MCF 10A (cell line): ENCODE measurements at regions not wholly inside any gene's neighbourhood (a gene's known extent, or its start where the extent isn't known, plus 50 kb on each side); places are given as distances from the start of the nearest gene placed in this dataset.

Experiments used
- BruUV-seq: library from RNA; stranded (reverse); fragments of 400-500 nt; replicated peaks from 2 replicates; lab custom pipeline; 2021; lab: Mats Ljungman, UMichigan
- CTCF ChIA-PET: fragments of 300-600 bp; sonication (Branson Sonifier 250); formaldehyde crosslinking; extraction: SDS; loops from one replicate; lab custom pipeline; 2021; ENCODE audit warnings: antibody characterized with exemption, inconsistent platforms; lab: Yijun Ruan, JAX
- POLR2A ChIA-PET: fragments of 300-600, 350-650 bp; sonication (Branson Sonifier 250); formaldehyde crosslinking; extraction: SDS; loops from one replicate; lab custom pipeline; 2020; ENCODE audit warnings: antibody characterized with exemption, inconsistent platforms; lab: Yijun Ruan, JAX
- DNase-seq: peaks from one replicate; pipeline ENCODE4 v3.0.0-alpha.2; 2018; ENCODE audit not compliant: unreplicated experiment
- H3K27ac Mint-ChIP-seq: one replicate; pipeline ENCODE4 v1.8.0; 2022; ENCODE audit warnings: mild to moderate bottlenecking, low read depth, mixed read lengths; ENCODE audit not compliant: unreplicated experiment
- H3K27me3 Mint-ChIP-seq: one replicate; pipeline ENCODE4 v1.8.0; 2022; ENCODE audit warnings: mixed read lengths; ENCODE audit not compliant: insufficient read depth, unreplicated experiment
- H3K36me3 Mint-ChIP-seq: one replicate; pipeline ENCODE4 v1.8.0; 2022; ENCODE audit warnings: mild to moderate bottlenecking, moderate library complexity, mixed read lengths; ENCODE audit not compliant: insufficient read depth, unreplicated experiment
- H3K4me1 Mint-ChIP-seq: one replicate; pipeline ENCODE4 v1.8.0; 2022; ENCODE audit warnings: mixed read lengths; ENCODE audit not compliant: insufficient read depth, unreplicated experiment
- H3K4me3 Mint-ChIP-seq: one replicate; pipeline ENCODE4 v1.8.0; 2022; ENCODE audit warnings: mild to moderate bottlenecking, moderate library complexity, mixed read lengths; ENCODE audit not compliant: unreplicated experiment
- H3K9me3 Mint-ChIP-seq: one replicate; pipeline ENCODE4 v1.8.0; 2022; ENCODE audit warnings: mixed read lengths; ENCODE audit not compliant: unreplicated experiment
- intact Hi-C: fragments of 100-400 bp; cut with micrococcal nuclease; formaldehyde crosslinking; loops from 2 replicates; pipeline ENCODE4 v1.14.1; 2022
- TF ChIP-seq, protein P1 (sequence below): fragments of 200-600 bp; IDR thresholded peaks from one replicate; pipeline ENCODE4 v1.8.0; 2022; ENCODE audit warnings: antibody characterized with exemption, mild to moderate bottlenecking; ENCODE audit not compliant: unreplicated experiment

DNA sequence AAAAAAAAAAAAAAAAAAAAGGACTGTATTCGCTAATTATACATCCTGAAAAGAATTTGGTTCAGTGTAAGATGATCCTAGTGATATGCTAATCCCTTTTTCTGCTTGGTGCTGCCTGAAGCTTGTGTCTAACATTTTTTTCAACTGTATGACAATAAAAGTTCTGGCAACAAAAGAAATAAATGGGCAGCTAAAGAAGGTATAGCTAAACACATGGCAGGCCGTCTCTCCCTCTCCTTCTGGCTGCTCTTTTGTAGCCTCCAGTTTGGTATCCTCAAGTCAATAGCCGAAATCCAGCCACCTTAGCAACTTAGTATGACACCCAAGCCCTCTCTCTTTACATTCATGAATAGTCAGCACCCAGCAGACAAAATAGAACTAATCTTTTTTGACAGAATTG, 198.3 kb upstream of the OTX2 start:
- no peaks in the 10 kb centered on the region for H3K9me3 Mint-ChIP-seq
- intact Hi-C loops: no loop called here
- TF ChIP-seq, protein P1, sequence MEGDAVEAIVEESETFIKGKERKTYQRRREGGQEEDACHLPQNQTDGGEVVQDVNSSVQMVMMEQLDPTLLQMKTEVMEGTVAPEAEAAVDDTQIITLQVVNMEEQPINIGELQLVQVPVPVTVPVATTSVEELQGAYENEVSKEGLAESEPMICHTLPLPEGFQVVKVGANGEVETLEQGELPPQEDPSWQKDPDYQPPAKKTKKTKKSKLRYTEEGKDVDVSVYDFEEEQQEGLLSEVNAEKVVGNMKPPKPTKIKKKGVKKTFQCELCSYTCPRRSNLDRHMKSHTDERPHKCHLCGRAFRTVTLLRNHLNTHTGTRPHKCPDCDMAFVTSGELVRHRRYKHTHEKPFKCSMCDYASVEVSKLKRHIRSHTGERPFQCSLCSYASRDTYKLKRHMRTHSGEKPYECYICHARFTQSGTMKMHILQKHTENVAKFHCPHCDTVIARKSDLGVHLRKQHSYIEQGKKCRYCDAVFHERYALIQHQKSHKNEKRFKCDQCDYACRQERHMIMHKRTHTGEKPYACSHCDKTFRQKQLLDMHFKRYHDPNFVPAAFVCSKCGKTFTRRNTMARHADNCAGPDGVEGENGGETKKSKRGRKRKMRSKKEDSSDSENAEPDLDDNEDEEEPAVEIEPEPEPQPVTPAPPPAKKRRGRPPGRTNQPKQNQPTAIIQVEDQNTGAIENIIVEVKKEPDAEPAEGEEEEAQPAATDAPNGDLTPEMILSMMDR: no peak
- no peak overlapping the region for H3K27ac Mint-ChIP-seq
- CTCF ChIA-PET: no interaction called here
- H3K27me3 Mint-ChIP-seq: peaks cover 60% of the 10 kb centered on the region
- no TSS peak for BruUV-seq
- POLR2A ChIA-PET: no interaction called here
- no peak overlapping the region for H3K4me3 Mint-ChIP-seq
- H3K4me1 Mint-ChIP-seq: no peaks in the 10 kb centered on the region
- no peak for DNase-seq
- H3K36me3 Mint-ChIP-seq: no peaks in the 10 kb centered on the region

DNA sequence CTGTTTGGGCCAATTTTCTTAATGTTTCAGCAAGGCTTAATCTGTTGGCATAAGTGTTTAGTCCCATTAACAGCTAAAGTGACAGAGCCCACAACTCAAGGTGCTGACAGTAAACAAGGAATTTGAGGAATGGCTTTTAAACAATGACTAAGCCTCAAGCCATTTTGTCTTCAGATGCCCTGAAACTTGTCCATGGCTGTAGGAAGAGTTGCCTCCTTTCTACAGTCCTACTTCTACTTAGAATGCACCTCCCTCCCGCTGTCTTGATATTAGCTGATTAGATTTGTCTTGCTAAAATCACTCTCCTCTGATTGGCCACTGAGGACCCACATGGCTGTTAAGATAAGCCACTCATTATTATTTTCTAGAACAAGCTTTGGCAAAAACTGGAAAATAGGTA, 188.4 kb upstream of the OTX2 start:
- TF ChIP-seq, protein P1: no peak
- H3K27ac Mint-ChIP-seq: no peak overlapping the region
- CTCF ChIA-PET: no interaction called here
- H3K36me3 Mint-ChIP-seq: peaks cover 5% of the 10 kb centered on the region
- no peaks in the 10 kb centered on the region for H3K9me3 Mint-ChIP-seq
- POLR2A ChIA-PET: no interaction called here
- BruUV-seq: no TSS peak
- H3K4me1 Mint-ChIP-seq: no peaks in the 10 kb centered on the region
- intact Hi-C loops: no loop called here
- no peak for DNase-seq
- peaks cover 49% of the 10 kb centered on the region for H3K27me3 Mint-ChIP-seq
- no peak overlapping the region for H3K4me3 Mint-ChIP-seq

DNA sequence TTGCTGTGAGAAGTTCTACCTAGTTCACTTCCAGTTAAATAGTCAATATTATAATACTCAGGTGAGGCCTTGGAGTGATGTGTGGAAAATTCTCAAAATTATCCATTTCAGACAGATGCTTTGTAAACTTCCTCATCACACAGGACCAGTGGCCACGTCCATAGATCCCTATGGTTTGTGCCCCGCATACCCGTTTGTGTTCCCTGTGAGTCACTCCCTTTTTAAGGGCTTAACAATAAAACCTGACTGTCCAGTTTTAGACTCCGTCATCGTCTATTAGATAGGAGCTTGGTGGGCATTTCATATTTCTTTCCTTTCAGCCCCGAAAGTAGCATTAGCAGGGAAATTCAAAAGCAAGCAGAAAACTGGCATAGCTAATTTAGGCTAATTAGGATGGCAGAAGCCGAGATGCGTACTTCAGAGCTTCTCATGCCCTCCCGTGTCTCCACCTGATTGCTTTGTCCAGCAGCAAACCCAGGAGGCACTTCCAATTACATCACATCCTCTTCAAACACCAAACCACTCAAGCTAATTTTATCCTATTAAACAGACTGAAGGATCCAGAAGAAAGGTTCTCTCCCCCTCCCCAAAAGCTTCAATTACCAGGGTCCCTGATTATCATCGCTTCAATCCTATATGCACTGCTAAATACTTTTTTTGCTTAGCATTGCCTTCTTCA, 186.6 kb upstream of the OTX2 start:
- POLR2A ChIA-PET: interaction anchor here (0.6 kb wide), 1 partner anchor 85 kb away, joined by 3 read pairs; no protein-coding TSS in a partner anchor
- Mint-ChIP-seq H3K36me3 (peaks cover 2% of the 10 kb centered on the region), H3K9me3 (no peaks in the 10 kb centered on the region), H3K4me1 (no peaks in the 10 kb centered on the region), H3K27ac (no peak overlapping the region), H3K27me3 (peaks cover 50% of the 10 kb centered on the region), H3K4me3 (no peak overlapping the region)
- no peak for DNase-seq
- intact Hi-C loops: no loop called here
- no TSS peak for BruUV-seq
- TF ChIP-seq, protein P1: no peak
- CTCF ChIA-PET: interaction anchor here (0.6 kb wide), 1 partner anchor 97 kb away, joined by 3 read pairs; no protein-coding TSS in a partner anchor

DNA sequence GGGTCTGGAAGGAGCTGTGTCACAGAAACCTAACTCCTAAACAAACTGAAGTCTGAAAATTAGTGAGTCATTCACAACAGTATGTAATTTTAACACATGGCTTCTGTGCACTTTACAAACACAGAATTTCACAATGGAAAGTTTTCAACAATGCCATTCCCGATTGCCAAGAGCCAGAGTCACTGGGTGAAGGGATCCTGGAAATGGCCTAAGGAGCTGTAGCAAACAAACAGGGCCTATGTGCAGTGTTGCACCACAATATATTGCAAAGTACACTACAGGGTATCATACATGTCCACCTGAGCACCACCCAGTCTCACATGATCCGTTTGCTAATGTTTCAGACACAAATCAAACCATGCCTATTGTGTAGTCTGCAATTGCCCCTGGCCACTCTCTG, 184.7 kb upstream of the OTX2 start:
- POLR2A ChIA-PET: interaction anchor here (0.7 kb wide), 1 partner anchor 154 kb away, joined by 4 read pairs; no protein-coding TSS in a partner anchor
- no peaks in the 10 kb centered on the region for H3K9me3 Mint-ChIP-seq
- BruUV-seq: no TSS peak
- no peak overlapping the region for H3K27ac Mint-ChIP-seq
- H3K4me3 Mint-ChIP-seq: no peak overlapping the region
- H3K27me3 Mint-ChIP-seq: peaks cover 31% of the 10 kb centered on the region
- intact Hi-C loops: no loop called here
- no peaks in the 10 kb centered on the region for H3K36me3 Mint-ChIP-seq
- DNase-seq: peak; percentile 74
- H3K4me1 Mint-ChIP-seq: no peaks in the 10 kb centered on the region
- TF ChIP-seq, protein P1: no peak
- CTCF ChIA-PET: no interaction called here
